Neural crest cell (in vitro differentiated cells): ENCODE measurements at regions not wholly inside any gene's neighbourhood (a gene's known extent, or its start where the extent isn't known, plus 50 kb on each side); places are given as distances from the start of the nearest gene placed in this dataset.
"Not testable (repeated sequence)": the region's sequence is repeated elsewhere in the genome, so short reads cannot be mapped to it uniquely, and the experiment has no call there.

Experiments used
- DNase-seq: peaks from one replicate; pipeline ENCODE4 v3.0.0; 2021; ENCODE audit warnings: low read depth, mixed read lengths, low spot score
- H3K27ac Mint-ChIP-seq: one replicate; pipeline ENCODE4 v1.8.0; 2021; ENCODE audit warnings: mild to moderate bottlenecking, mixed read lengths; ENCODE audit not compliant: unreplicated experiment
- H3K27me3 Mint-ChIP-seq: 2 replicates; pipeline ENCODE4 v1.8.0; 2021; ENCODE audit warnings: low read depth, mild to moderate bottlenecking, mixed read lengths
- H3K36me3 Mint-ChIP-seq: 2 replicates; pipeline ENCODE4 v1.8.0; 2021; ENCODE audit warnings: low read depth, mild to moderate bottlenecking, mixed read lengths
- H3K4me1 Mint-ChIP-seq: 2 replicates; pipeline ENCODE4 v1.8.0; 2021; ENCODE audit warnings: mixed read lengths
- H3K4me3 Mint-ChIP-seq: one replicate; pipeline ENCODE4 v1.8.0; 2021; ENCODE audit warnings: mild to moderate bottlenecking, mixed read lengths
- H3K9me3 Mint-ChIP-seq: 2 replicates; pipeline ENCODE4 v1.8.0; 2021; ENCODE audit warnings: mixed read lengths
- TF ChIP-seq, protein P1 (sequence below): fragments of 200-600 bp; sonication (generic); conservative IDR thresholded peaks from 2 replicates; pipeline ENCODE4 v1.5.0; 2021; ENCODE audit warnings: antibody characterized with exemption, mild to moderate bottlenecking

DNA sequence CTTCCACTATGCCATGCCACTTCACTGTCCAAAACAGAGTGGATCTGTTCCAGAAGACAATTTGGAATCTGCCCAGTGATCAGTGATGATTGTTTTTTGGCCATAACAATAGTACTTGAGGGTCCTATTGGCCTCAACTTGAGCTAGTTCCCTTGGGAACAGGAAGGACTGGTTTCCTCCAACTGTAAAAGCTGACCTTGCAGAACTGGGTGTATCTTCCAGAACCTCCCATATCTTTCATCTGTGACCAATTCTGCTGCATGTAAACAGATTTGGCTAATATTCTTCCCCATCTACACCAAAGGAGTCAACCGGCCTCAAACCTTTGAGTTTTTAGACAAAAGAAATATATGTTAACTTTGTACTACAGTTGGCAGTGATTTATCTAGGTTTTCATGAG lies 165.1 kb upstream of the TRPC5 start:
- Mint-ChIP-seq H3K27ac (no peak overlapping the region), H3K36me3 (no peaks in the 10 kb centered on the region), H3K4me3 (no peak overlapping the region), H3K4me1 (no peaks in the 10 kb centered on the region), H3K27me3 (no peaks in the 10 kb centered on the region), H3K9me3 (peaks cover 11% of the 10 kb centered on the region)
- no peak for DNase-seq
- TF ChIP-seq, protein P1, sequence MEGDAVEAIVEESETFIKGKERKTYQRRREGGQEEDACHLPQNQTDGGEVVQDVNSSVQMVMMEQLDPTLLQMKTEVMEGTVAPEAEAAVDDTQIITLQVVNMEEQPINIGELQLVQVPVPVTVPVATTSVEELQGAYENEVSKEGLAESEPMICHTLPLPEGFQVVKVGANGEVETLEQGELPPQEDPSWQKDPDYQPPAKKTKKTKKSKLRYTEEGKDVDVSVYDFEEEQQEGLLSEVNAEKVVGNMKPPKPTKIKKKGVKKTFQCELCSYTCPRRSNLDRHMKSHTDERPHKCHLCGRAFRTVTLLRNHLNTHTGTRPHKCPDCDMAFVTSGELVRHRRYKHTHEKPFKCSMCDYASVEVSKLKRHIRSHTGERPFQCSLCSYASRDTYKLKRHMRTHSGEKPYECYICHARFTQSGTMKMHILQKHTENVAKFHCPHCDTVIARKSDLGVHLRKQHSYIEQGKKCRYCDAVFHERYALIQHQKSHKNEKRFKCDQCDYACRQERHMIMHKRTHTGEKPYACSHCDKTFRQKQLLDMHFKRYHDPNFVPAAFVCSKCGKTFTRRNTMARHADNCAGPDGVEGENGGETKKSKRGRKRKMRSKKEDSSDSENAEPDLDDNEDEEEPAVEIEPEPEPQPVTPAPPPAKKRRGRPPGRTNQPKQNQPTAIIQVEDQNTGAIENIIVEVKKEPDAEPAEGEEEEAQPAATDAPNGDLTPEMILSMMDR = no peak

DNA sequence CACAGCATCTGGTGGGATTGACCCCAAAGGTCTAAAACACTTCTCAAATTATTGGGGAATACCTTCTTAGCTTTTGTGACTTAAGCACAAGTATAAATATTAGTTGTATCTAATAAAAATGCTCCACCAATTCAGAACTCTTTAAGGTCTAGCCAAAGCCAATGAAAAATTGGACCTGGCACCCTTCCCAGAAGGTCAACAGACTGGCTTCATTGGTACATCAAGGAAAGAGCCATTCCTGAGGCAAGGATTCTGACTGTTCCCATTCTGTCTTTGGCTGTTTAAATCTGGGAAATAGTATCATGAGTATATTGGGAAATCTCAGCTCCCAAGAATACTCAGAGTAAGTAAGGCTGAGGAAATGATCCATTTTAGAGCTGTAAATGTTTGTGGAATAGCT lies 153.0 kb upstream of the TRPC5 start:
- no peaks in the 10 kb centered on the region for H3K36me3 Mint-ChIP-seq
- DNase-seq = no peak
- H3K9me3 Mint-ChIP-seq = no peaks in the 10 kb centered on the region
- H3K4me1 Mint-ChIP-seq = no peaks in the 10 kb centered on the region
- no peak overlapping the region for H3K27ac Mint-ChIP-seq
- TF ChIP-seq, protein P1 = no peak
- H3K4me3 Mint-ChIP-seq = no peak overlapping the region
- no peaks in the 10 kb centered on the region for H3K27me3 Mint-ChIP-seq

DNA sequence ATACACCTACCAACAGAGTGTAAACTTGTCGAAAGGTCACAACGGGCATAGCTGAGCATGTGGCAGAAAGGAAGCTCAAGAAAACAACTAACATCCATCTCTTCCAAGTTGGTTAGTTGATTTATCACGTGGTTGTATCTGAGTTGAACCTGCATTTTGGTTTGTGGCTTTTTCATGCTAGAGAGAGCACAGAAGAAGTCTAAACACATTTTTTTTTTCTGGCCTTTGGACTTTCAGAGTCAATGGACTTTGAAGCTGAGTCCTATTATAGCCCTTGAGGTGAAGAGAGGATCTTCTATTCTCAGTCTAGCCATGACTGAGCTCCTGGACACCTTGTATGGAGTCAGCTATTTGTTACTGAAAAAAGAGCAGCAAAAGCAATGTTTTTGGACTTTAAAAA lies 150.6 kb upstream of the TRPC5 start:
- Mint-ChIP-seq H3K4me3 (no peak overlapping the region), H3K9me3 (peaks cover 2% of the 10 kb centered on the region), H3K27me3 (no peaks in the 10 kb centered on the region), H3K27ac (no peak overlapping the region), H3K36me3 (no peaks in the 10 kb centered on the region), H3K4me1 (no peaks in the 10 kb centered on the region)
- no peak for DNase-seq
- TF ChIP-seq, protein P1 = no peak

DNA sequence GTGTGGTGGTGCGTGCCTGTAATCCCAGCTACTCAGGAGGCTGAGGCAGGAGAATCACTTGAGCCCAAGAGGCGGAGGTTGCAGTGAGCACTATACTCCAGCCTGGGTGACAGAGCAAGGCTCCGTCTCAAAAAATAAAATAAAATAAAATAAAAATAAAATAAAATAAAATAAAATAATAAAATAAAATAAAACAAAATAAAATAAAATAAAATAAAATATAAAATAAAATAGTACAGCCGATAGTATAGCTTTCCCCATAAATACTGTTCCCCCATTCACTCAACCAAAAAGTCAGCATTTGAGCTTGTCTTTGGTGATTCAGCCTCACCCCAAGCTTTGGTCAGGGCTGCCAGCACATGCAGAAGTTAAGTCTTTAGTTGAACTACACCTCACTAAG lies 144.2 kb upstream of the TRPC5 start:
- not testable (repeated sequence) for DNase-seq, H3K27ac Mint-ChIP-seq, H3K4me1 Mint-ChIP-seq, H3K9me3 Mint-ChIP-seq, H3K36me3 Mint-ChIP-seq, H3K27me3 Mint-ChIP-seq, H3K4me3 Mint-ChIP-seq

DNA sequence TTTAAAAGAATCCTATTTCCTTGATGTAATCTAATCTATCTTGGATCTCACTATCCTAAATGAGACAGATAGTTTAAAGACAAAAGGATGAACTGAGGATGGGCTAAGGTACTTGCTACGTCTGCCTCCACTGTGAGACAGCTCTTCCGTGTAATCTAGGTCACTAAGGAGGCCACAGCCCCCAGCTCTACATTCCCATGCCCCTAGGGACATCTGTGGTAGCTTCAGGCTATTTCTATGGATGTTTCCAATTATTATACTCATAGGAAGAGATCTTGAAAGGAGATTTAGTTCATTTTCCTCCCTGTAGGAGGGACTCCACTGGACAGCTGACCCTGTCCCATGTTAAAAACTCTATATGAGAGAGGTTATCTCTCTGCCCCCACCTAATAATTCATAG lies 140.8 kb upstream of the TRPC5 start:
- TF ChIP-seq, protein P1 = no peak
- no peaks in the 10 kb centered on the region for H3K9me3 Mint-ChIP-seq
- H3K36me3 Mint-ChIP-seq = no peaks in the 10 kb centered on the region
- no peaks in the 10 kb centered on the region for H3K4me1 Mint-ChIP-seq
- DNase-seq = no peak
- no peak overlapping the region for H3K4me3 Mint-ChIP-seq
- H3K27ac Mint-ChIP-seq = no peak overlapping the region
- no peaks in the 10 kb centered on the region for H3K27me3 Mint-ChIP-seq

DNA sequence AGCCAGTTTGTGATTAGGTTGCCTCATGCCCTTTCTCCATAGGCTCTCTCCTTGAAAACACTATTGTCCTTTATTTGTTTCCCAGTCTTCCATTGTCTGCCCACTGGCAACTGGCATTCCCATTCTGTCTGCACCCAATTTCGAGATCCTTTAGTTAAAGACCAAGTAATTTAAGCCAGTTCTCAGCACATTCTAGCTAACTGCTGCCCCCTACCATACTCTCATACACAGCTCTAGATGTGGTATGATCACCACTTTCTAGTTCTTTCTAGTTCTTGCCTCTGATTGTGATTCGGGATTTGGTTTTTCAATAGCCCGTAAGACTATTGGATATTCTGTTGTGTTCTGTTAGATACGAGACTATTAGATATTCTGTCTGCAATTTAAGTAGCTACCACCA lies 135.8 kb upstream of the TRPC5 start:
- TF ChIP-seq, protein P1 = no peak
- H3K27me3 Mint-ChIP-seq = no peaks in the 10 kb centered on the region
- H3K4me1 Mint-ChIP-seq = no peaks in the 10 kb centered on the region
- H3K9me3 Mint-ChIP-seq = no peaks in the 10 kb centered on the region
- DNase-seq = no peak
- no peak overlapping the region for H3K27ac Mint-ChIP-seq
- H3K36me3 Mint-ChIP-seq = no peaks in the 10 kb centered on the region
- H3K4me3 Mint-ChIP-seq = no peak overlapping the region
